ENCODE measurements at regions not wholly inside any gene's neighbourhood (a gene's known extent, or its start where the extent isn't known, plus 50 kb on each side); places are given as distances from the start of the nearest gene placed in this dataset.

- no peak for TF ChIP-seq CTCF (IDR thresholded peaks at IDR 0.05; ENCODE audit: low read length, missing control alignments)
- DNase-seq (ENCODE audit: low read depth): no peak
- H3K4me3 ChIP-seq (replicated peaks; ENCODE audit: low read depth, low read length): no peak overlapping the region
Observed at GRCh38 chr6:132003516-132004178, 52.5 kb upstream of the CCN2 start.
